ENCODE measurements at regions not wholly inside any gene's neighbourhood (a gene's known extent, or its start where the extent isn't known, plus 50 kb on each side); places are given as distances from the start of the nearest gene placed in this dataset.
"Not testable (repeated sequence)": the region's sequence is repeated elsewhere in the genome, so short reads cannot be mapped to it uniquely, and the experiment has no call there.

GRCh38 chr15:22374531-22374930 is 84.2 kb upstream of the GOLGA6L22 start:
- not testable (repeated sequence) for TF ChIP-seq POLR2AphosphoS5 (IDR thresholded peaks at IDR 0.05; ENCODE audit: low read length); PAX5 (IDR thresholded peaks at IDR 0.05; ENCODE audit: borderline replicate concordance, low read depth, low read length); EZH2 (IDR thresholded peaks at IDR 0.05; ENCODE audit: borderline replicate concordance, control insufficient read depth, low read depth, low read length)
